ENCODE measurements at regions not wholly inside any gene's neighbourhood (a gene's known extent, or its start where the extent isn't known, plus 50 kb on each side); places are given as distances from the start of the nearest gene placed in this dataset.

GRCh38 chrX:144819406-144819805 lies 427.9 kb upstream of the SPANXN1 start:
- TF ChIP-seq CEBPB (IDR thresholded peaks at IDR 0.05; ENCODE audit: low read depth) (no peak), ELF1 (IDR thresholded peaks at IDR 0.05; ENCODE audit: borderline replicate concordance, low read depth) (no peak), ZNF274 (IDR thresholded peaks at IDR 0.05; ENCODE audit: low read depth, low read length) (no peak), POLR2A (IDR thresholded peaks at IDR 0.05; ENCODE audit: borderline replicate concordance, extremely low read depth, insufficient read depth, insufficient read length) (no peak), ZFX (IDR thresholded peaks at IDR 0.05) (no peak), ZBTB33 (IDR thresholded peaks at IDR 0.05; ENCODE audit: extremely low read depth, insufficient replicate concordance, low read length) (no peak), YY1 (IDR thresholded peaks at IDR 0.05; ENCODE audit: extremely low read depth, insufficient replicate concordance, low read depth, low read length) (no peak), TCF7L2 (IDR thresholded peaks at IDR 0.05; ENCODE audit: borderline replicate concordance, extremely low read depth, insufficient read depth, insufficient read length) (no peak), MAX (IDR thresholded peaks at IDR 0.05) (no peak), EGR1 (IDR thresholded peaks at IDR 0.05; ENCODE audit: low read depth) (no peak), CTCF (IDR thresholded peaks at IDR 0.05 in 2 of 3, conservative IDR thresholded peaks at IDR 0.05 in 1 of 3; ENCODE audit: borderline replicate concordance in 1 of 3, insufficient read depth in 1 of 3, low read depth in 2 of 3, low read length in 2 of 3) (no peak), EZH2phosphoT487 (IDR thresholded peaks at IDR 0.05; ENCODE audit: borderline replicate concordance) (no peak), REST (IDR thresholded peaks at IDR 0.05; ENCODE audit: low read depth) (no peak)
- no peaks in the 10 kb centered on the region for H4K20me1 ChIP-seq (ENCODE audit: insufficient read depth)
- H2AFZ ChIP-seq (ENCODE audit: low read depth, low read length, poor library complexity, severe bottlenecking), result no peak overlapping the region
- ATAC-seq, result no peak
- no peak overlapping the region for H3K4me2 ChIP-seq (ENCODE audit: low read length)
- no TSS peak for BruUV-seq (replicated peaks)
- DNase-seq (ENCODE audit: low read depth, low spot score), result no peak
- RAD21 ChIA-PET (ENCODE audit: low non-redundant PET in 1 of 2, low total read pairs in 2 of 2, uncharacterized antibody in 2 of 2, unreplicated experiment in 2 of 2), result no interaction called here
- H3K27ac ChIP-seq (ENCODE audit: low read depth, low read length), result no peak overlapping the region
- no peaks in the 10 kb centered on the region for H3K27me3 ChIP-seq (ENCODE audit: insufficient read depth, low read length)
- H3K36me3 ChIP-seq (ENCODE audit: control insufficient read depth in 1 of 2, insufficient read depth in 2 of 2, low read length in 2 of 2), result no peaks in the 10 kb centered on the region; a peak in 1 of 4 replicates
- H3K4me1 ChIP-seq (ENCODE audit: control insufficient read depth in 1 of 2, insufficient read depth in 2 of 2, low read length in 2 of 2), result no peaks in the 10 kb centered on the region
- no peaks in the 10 kb centered on the region; a peak in 1 of 4 replicates for H3K9me3 ChIP-seq (ENCODE audit: control insufficient read depth in 1 of 2, insufficient read depth in 1 of 2, low read depth in 1 of 2, low read length in 2 of 2)
- H3K9me2 ChIP-seq (ENCODE audit: insufficient read depth), result no peaks in the 10 kb centered on the region
- CTCF ChIA-PET, result no interaction called here
- no peak overlapping the region for H3K4me3 ChIP-seq (replicated peaks in 1 of 2; ENCODE audit: low read depth in 1 of 2, low read length in 2 of 2)
- POLR2A ChIA-PET, result no interaction called here
- H3K9ac ChIP-seq (ENCODE audit: low read length), result no peak overlapping the region
- no peaks in the 10 kb centered on the region for H3K79me2 ChIP-seq (ENCODE audit: insufficient read depth, low read length)
- intact Hi-C loops (cut with micrococcal nuclease), result no loop called here
